GM10266 (cell line): ENCODE measurements at regions not wholly inside any gene's neighbourhood (a gene's known extent, or its start where the extent isn't known, plus 50 kb on each side); places are given as distances from the start of the nearest gene placed in this dataset.
"Not testable (repeated sequence)": the region's sequence is repeated elsewhere in the genome, so short reads cannot be mapped to it uniquely, and the experiment has no call there.

Experiments
- DNase-seq: peaks from one replicate; pipeline ENCODE4 v3.0.0; 2012; ENCODE audit errors: extremely low spot score
- TF ChIP-seq, protein P1 (sequence below): IDR thresholded peaks from 2 replicates; pipeline ENCODE4 v1.5.1; 2012; ENCODE audit warnings: mild to moderate bottlenecking, low read depth; ENCODE audit not compliant: control insufficient read depth, insufficient read depth; ENCODE audit errors: missing control alignments

DNA sequence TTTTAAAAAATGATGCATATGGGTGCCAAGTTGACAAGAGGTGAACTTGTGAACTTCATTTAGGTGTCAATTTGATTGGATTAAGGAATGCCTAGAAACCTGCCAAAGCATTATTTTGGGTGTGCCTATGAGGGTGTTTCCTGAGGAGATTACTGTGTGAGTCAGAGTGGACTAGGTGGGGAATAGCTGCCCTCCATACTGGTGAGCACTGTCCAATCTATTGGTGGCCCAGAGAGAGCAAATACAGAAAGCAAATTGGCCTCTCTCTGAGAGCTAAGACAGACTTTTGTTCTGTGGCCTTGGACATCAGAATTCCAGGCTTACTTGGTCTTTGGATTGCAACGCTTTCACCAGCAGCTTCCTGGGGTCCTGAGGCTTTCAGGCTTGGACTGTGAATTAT, 388.0 kb downstream of the SUCLG1 start:
- DNase-seq: no peak
- TF ChIP-seq, protein P1, sequence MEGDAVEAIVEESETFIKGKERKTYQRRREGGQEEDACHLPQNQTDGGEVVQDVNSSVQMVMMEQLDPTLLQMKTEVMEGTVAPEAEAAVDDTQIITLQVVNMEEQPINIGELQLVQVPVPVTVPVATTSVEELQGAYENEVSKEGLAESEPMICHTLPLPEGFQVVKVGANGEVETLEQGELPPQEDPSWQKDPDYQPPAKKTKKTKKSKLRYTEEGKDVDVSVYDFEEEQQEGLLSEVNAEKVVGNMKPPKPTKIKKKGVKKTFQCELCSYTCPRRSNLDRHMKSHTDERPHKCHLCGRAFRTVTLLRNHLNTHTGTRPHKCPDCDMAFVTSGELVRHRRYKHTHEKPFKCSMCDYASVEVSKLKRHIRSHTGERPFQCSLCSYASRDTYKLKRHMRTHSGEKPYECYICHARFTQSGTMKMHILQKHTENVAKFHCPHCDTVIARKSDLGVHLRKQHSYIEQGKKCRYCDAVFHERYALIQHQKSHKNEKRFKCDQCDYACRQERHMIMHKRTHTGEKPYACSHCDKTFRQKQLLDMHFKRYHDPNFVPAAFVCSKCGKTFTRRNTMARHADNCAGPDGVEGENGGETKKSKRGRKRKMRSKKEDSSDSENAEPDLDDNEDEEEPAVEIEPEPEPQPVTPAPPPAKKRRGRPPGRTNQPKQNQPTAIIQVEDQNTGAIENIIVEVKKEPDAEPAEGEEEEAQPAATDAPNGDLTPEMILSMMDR: no peak

DNA sequence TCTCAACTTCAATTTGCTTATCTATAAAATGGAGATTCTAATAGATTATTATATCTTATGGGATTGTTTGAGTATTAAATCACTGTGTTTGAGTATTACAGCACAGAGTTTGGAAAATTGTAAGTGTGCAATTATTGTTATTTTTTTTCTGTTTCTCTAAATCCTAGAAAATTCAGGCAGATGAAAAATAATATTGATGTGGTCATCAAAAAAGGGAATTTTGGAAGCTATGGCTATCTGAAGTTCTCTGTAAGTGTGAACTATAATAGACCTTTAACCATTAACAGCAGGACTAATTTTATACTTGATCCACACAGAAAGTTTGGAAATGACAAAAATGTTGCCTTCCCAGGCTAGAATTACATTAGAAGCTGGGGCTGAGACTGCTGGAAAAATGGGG, 393.2 kb downstream of the SUCLG1 start:
- no peak for DNase-seq
- TF ChIP-seq, protein P1: no peak

DNA sequence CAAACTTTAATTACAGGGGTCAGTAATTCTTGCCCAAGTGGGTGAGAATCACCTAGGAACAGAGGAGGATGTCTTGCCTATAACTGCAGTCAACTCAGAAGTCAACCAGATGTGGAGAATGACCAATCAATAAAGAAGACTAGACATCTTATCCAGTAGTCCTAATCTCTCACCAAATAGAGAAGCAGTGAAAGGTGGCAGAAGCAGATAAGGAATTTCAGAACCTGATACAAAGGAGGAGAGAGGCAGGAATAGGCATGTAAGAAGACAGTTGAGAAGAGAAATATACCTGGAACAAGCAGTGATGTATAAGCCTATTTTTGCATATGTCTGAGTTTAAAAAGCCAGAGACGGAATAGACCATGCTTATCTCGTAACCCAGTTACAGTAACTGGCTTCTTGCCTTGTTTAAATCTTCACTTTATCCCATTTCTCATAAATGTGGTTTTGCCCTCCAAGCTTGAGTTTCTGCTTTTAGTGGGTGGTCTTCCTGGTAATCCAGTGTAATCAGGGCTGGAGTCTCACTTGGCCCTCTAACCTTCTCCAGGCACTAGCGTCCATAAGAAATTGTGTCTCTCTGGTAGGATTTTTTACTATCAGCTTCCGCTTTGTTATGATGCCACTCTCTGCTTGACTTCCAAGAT, 401.0 kb downstream of the SUCLG1 start:
- TF ChIP-seq, protein P1: no peak
- no peak for DNase-seq

DNA sequence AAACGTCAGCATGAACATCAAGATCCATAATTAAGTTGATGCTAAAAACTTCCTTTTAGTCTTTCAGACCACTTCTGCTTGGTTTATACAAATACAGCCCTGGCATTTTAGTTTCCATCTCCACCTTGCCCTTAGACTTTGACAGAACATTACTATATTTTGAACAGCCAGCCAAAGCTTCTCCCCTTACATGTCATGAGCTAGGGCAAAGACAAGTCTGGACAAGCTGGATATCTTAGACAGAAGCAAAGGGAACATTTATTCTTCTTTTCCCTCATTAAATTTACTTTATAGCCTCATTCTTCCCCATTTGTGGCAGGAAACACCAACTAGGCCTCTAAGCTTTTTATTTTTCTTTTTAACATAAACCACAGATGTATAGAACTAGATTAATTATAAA, 403.3 kb downstream of the SUCLG1 start:
- no peak for DNase-seq
- TF ChIP-seq, protein P1: no peak

- DNase-seq: not testable (repeated sequence)
Observed at GRCh38 chr2:84054577-84054976, 404.5 kb downstream of the SUCLG1 start.

GRCh38 chr2:84052913-84053312, 406.2 kb downstream of the SUCLG1 start:
- TF ChIP-seq, protein P1: no peak
- DNase-seq: no peak

GRCh38 chr2:84052043-84052442, 407.0 kb downstream of the SUCLG1 start:
- DNase-seq: no peak
- TF ChIP-seq, protein P1: no peak

GRCh38 chr2:84048964-84049363, 410.1 kb downstream of the SUCLG1 start:
- TF ChIP-seq, protein P1: no peak
- DNase-seq: no peak
